CD4-positive, alpha-beta T cell (primary cell): ENCODE measurements at regions not wholly inside any gene's neighbourhood (a gene's known extent, or its start where the extent isn't known, plus 50 kb on each side); places are given as distances from the start of the nearest gene placed in this dataset.

ENCODE experiments used
- ATAC-seq: fragments of 200-7000 bp; cut with Tn5 transposase; one replicate; pipeline ENCODE4 v1.10.0; 2022; ENCODE audit warnings: mild to moderate bottlenecking; ENCODE audit not compliant: poor library complexity
- CTCF ChIA-PET: fragments of 350-600 bp; sonication (Branson Sonifier 250); formaldehyde crosslinking; loops from one replicate; lab custom pipeline; 2021; ENCODE audit warnings: antibody characterized with exemption, inconsistent platforms; lab: Charles Lee
- POLR2A ChIA-PET: fragments of 350-600 bp; sonication (Branson Sonifier 250); formaldehyde crosslinking; loops from one replicate; lab custom pipeline; 2021; ENCODE audit warnings: antibody characterized with exemption, inconsistent platforms; lab: Charles Lee
- DNase-seq, 14 experiments: peaks; one replicate each; pipeline ENCODE4 v3.0.0-alpha.2; 2013 to 2020; ENCODE audit warnings: mixed read lengths in 2 of 14
- H3K27ac ChIP-seq, 2 donors: one replicate each; pipeline versions ENCODE4 v1.5.1 to v1.7.0; 2013; ENCODE audit warnings: low read length in 2 of 2, low read depth in 1 of 2, mild to moderate bottlenecking in 1 of 2
- H3K27me3 ChIP-seq, 2 experiments: 1 replicate in 1 of 2; 2 replicates in 1 of 2; pipeline versions ENCODE4 v1.6.1 to v1.7.0; 2013; ENCODE audit warnings: low read length in 2 of 2, control low read depth in 1 of 2, mild to moderate bottlenecking in 1 of 2, moderate library complexity in 1 of 2; ENCODE audit not compliant: insufficient read depth in 2 of 2, control insufficient read depth in 1 of 2
- H3K36me3 ChIP-seq: one replicate; pipeline ENCODE4 v1.6.1; 2013; ENCODE audit warnings: low read length, control low read depth; ENCODE audit not compliant: insufficient read depth
- H3K4me1 ChIP-seq: one replicate; pipeline ENCODE4 v1.6.1; 2013; ENCODE audit warnings: low read length, control low read depth; ENCODE audit not compliant: insufficient read depth
- H3K4me3 ChIP-seq: one replicate; pipeline ENCODE4 v1.5.1; 2013; ENCODE audit warnings: mild to moderate bottlenecking, low read length, moderate library complexity
- H3K9me3 ChIP-seq, 2 experiments: 1 replicate in 1 of 2; 2 replicates in 1 of 2; pipeline versions ENCODE4 v1.6.1 to v1.7.0; 2013; ENCODE audit warnings: low read length in 2 of 2, mild to moderate bottlenecking in 2 of 2, control low read depth in 1 of 2, moderate library complexity in 1 of 2; ENCODE audit not compliant: control insufficient read depth in 1 of 2, insufficient read depth in 1 of 2
- H3K27ac Mint-ChIP-seq: one replicate; pipeline ENCODE4 v1.8.0; 2020; ENCODE audit warnings: mixed read lengths
- H3K27me3 Mint-ChIP-seq: one replicate; pipeline ENCODE4 v1.8.0; 2021; ENCODE audit warnings: mixed read lengths
- H3K36me3 Mint-ChIP-seq: one replicate; pipeline ENCODE4 v1.8.0; 2021; ENCODE audit warnings: low read depth, mixed read lengths
- H3K4me1 Mint-ChIP-seq: one replicate; pipeline ENCODE4 v1.8.0; 2021; ENCODE audit warnings: low read depth, mixed read lengths
- H3K4me3 Mint-ChIP-seq: one replicate; pipeline ENCODE4 v1.8.0; 2020; ENCODE audit warnings: mild to moderate bottlenecking, mixed read lengths
- H3K9me3 Mint-ChIP-seq: one replicate; pipeline ENCODE4 v1.8.0; 2020; ENCODE audit warnings: mixed read lengths
- intact Hi-C, 2 experiments: fragments of 100-400 bp; cut with DNase I in 1 of 2; cut with micrococcal nuclease in 1 of 2; formaldehyde crosslinking; loops; one replicate each; pipeline versions ENCODE4 v1.15.1 to v1.9.0; 2023 to 2025; cut with DNase I, micrococcal nuclease
- TF ChIP-seq, protein P1 (sequence below): fragments of 200-600 bp; IDR thresholded peaks from one replicate; pipeline ENCODE4 v1.8.0; 2022; ENCODE audit warnings: antibody characterized with exemption, mild to moderate bottlenecking

DNA sequence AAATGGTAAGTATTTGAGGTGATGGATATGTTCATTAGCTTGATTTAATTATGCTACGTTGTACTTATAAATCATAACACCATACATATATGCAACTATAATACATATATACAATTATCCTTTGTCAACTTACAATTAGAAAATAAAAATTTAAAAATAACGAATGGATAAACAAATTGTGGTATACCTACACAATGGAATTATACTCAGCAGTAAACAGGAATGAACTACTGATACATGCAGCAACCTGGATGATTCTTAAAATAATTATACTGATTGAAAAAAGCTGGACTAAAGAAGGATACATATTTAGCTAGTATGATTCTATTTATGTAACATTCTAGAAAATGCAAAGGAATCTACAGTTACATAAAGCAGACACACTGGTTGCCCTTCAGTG, 425.7 kb downstream of the DYNC2H1 start:
- TF ChIP-seq, protein P1, sequence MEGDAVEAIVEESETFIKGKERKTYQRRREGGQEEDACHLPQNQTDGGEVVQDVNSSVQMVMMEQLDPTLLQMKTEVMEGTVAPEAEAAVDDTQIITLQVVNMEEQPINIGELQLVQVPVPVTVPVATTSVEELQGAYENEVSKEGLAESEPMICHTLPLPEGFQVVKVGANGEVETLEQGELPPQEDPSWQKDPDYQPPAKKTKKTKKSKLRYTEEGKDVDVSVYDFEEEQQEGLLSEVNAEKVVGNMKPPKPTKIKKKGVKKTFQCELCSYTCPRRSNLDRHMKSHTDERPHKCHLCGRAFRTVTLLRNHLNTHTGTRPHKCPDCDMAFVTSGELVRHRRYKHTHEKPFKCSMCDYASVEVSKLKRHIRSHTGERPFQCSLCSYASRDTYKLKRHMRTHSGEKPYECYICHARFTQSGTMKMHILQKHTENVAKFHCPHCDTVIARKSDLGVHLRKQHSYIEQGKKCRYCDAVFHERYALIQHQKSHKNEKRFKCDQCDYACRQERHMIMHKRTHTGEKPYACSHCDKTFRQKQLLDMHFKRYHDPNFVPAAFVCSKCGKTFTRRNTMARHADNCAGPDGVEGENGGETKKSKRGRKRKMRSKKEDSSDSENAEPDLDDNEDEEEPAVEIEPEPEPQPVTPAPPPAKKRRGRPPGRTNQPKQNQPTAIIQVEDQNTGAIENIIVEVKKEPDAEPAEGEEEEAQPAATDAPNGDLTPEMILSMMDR, result no peak
- no peak for DNase-seq
- Mint-ChIP-seq H3K9me3 (no peaks in the 10 kb centered on the region), H3K27ac (no peak overlapping the region), H3K4me3 (no peak overlapping the region), H3K27me3 (peaks cover 6% of the 10 kb centered on the region), H3K36me3 (no peaks in the 10 kb centered on the region), H3K4me1 (no peaks in the 10 kb centered on the region)
- no peaks in the 10 kb centered on the region for H3K9me3 ChIP-seq
- H3K27me3 ChIP-seq, result no peaks in the 10 kb centered on the region
- no peaks in the 10 kb centered on the region for H3K36me3 ChIP-seq
- POLR2A ChIA-PET, result no interaction called here
- H3K4me3 ChIP-seq, result no peak overlapping the region
- no peak for ATAC-seq
- no peak overlapping the region for H3K27ac ChIP-seq
- CTCF ChIA-PET, result interaction anchor here (1.3 kb wide), 1 partner anchor 10 kb away, joined by 3 read pairs; no protein-coding TSS in a partner anchor
- H3K4me1 ChIP-seq, result no peaks in the 10 kb centered on the region
- intact Hi-C loops, result no loop called here

DNA sequence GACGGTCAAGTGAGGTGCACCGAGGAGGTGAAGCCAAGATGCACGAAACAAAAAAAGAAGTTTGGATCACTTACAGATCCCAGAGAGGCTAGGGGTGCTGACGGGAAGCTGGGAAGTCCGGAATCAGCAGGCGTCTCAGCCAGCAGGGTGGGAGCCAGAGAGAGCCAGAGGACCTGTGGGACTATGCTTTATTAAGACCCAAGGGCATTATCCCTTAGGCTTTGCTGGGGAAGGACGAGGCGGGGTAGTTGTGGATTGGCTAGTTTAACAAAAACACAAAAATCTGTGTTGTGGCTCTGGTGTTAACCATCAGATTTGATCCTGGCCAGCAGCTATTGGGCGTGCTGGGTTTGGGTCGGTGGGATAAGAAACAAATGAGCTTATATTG, 427.1 kb downstream of the DYNC2H1 start:
- H3K4me3 ChIP-seq, result no peak overlapping the region
- Mint-ChIP-seq H3K27me3 (peaks cover 3% of the 10 kb centered on the region), H3K27ac (no peak overlapping the region), H3K4me1 (no peaks in the 10 kb centered on the region), H3K9me3 (peaks cover 6% of the 10 kb centered on the region), H3K4me3 (no peak overlapping the region), H3K36me3 (no peaks in the 10 kb centered on the region)
- H3K27ac ChIP-seq, result no peak overlapping the region
- intact Hi-C loops, result no loop called here
- DNase-seq (no peak), ATAC-seq (no peak)
- H3K9me3 ChIP-seq, result no peaks in the 10 kb centered on the region
- POLR2A ChIA-PET, result no interaction called here
- H3K27me3 ChIP-seq, result no peaks in the 10 kb centered on the region
- CTCF ChIA-PET, result no interaction called here
- no peaks in the 10 kb centered on the region for H3K4me1 ChIP-seq
- TF ChIP-seq, protein P1, result no peak
- H3K36me3 ChIP-seq, result no peaks in the 10 kb centered on the region

DNA sequence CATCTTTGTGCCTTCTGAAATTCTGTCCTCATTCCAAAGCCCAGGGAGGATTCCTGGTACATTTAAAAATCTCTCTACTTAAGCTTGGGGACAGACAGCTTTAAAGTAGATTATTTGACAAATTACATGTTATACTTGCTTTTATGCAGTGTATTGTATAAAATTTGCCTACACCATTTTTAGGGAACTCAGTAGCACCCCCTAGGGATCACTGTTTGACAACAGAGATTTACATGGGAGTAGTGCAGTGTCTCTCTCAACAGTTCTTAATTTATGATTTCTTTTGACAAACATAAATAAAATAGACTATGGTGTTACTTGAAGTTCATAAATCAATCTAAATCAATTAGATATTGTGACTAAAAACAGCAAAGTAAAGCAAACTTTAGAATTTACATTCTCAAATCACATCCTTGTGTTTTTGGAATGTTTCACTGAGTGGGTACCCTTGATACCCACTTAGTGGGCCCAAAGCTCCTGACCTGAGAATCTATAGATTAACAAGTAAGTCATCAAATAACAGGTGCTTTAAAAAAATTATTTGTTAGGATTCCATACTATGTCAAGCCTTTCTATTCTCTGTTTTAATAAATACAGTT, 428.8 kb downstream of the DYNC2H1 start:
- intact Hi-C loops, result no loop called here
- H3K9me3 Mint-ChIP-seq, result peaks cover 6% of the 10 kb centered on the region
- H3K27me3 ChIP-seq, result no peaks in the 10 kb centered on the region
- no peaks in the 10 kb centered on the region for H3K36me3 Mint-ChIP-seq
- H3K4me1 Mint-ChIP-seq, result no peaks in the 10 kb centered on the region
- ATAC-seq (no peak), DNase-seq (no peak)
- H3K36me3 ChIP-seq, result no peaks in the 10 kb centered on the region
- H3K27ac Mint-ChIP-seq, result no peak overlapping the region
- ChIA-PET POLR2A (no interaction called here), CTCF (no interaction called here)
- H3K4me3 Mint-ChIP-seq, result no peak overlapping the region
- TF ChIP-seq, protein P1, result no peak
- H3K27ac ChIP-seq, result no peak overlapping the region
- no peaks in the 10 kb centered on the region for H3K27me3 Mint-ChIP-seq
- no peaks in the 10 kb centered on the region for H3K4me1 ChIP-seq
- H3K4me3 ChIP-seq, result no peak overlapping the region
- H3K9me3 ChIP-seq, result peaks cover 0 to 9% of the 10 kb centered on the region in 2 experiments
